B cell (primary cell): ENCODE measurements at regions not wholly inside any gene's neighbourhood (a gene's known extent, or its start where the extent isn't known, plus 50 kb on each side); places are given as distances from the start of the nearest gene placed in this dataset.

Source experiments
- ATAC-seq: fragments of 200-7000 bp; cut with Tn5 transposase; one replicate; pipeline ENCODE4 v1.10.0; 2021; ENCODE audit warnings: low read depth, mild to moderate bottlenecking, moderate number of reproducible peaks, moderate library complexity
- CTCF ChIA-PET: fragments of 350-600 bp; sonication (Branson Sonifier 250); formaldehyde crosslinking; loops from one replicate; lab custom pipeline; 2021; ENCODE audit warnings: antibody characterized with exemption, inconsistent platforms; lab: Charles Lee
- POLR2A ChIA-PET: fragments of 350-600 bp; sonication (Branson Sonifier 250); formaldehyde crosslinking; loops from one replicate; lab custom pipeline; 2021; ENCODE audit warnings: antibody characterized with exemption; lab: Charles Lee
- DNase-seq: peaks from one replicate; pipeline ENCODE4 v3.0.0; 2013
- H2AFZ ChIP-seq: 2 replicates; pipeline ENCODE4 v1.6.1; 2012; ENCODE audit warnings: mild to moderate bottlenecking, low read depth, low read length; ENCODE audit not compliant: insufficient read depth, poor library complexity, severe bottlenecking
- H3K27ac ChIP-seq, 2 donors: 1 replicate in 1 of 2; 2 replicates in 1 of 2; pipeline ENCODE4 v1.5.1; 2012 to 2013; ENCODE audit warnings: low read length in 2 of 2, mild to moderate bottlenecking in 2 of 2, moderate library complexity in 1 of 2
- H3K27me3 ChIP-seq, 4 experiments: fragments of 200-600 bp in 1 of 4; sonication (generic) in 1 of 4; replicated peaks in 1 of 4; 1 replicate in 2 of 4; 2 replicates in 2 of 4; pipeline versions ENCODE4 v1.6.1 to v1.7.0; 2013 to 2016; ENCODE audit warnings: low read length in 3 of 4, mild to moderate bottlenecking in 2 of 4, mixed read lengths in 1 of 4, moderate library complexity in 1 of 4; ENCODE audit not compliant: insufficient read depth in 4 of 4, control insufficient read depth in 3 of 4; ENCODE audit errors: control extremely low read depth in 1 of 4
- H3K36me3 ChIP-seq, 2 experiments: replicated peaks in 1 of 2; 1 replicate in 1 of 2; 2 replicates in 1 of 2; pipeline versions ENCODE4 v1.6.1 to v1.7.1; 2013; ENCODE audit warnings: low read length in 1 of 2; ENCODE audit not compliant: insufficient read depth in 2 of 2, control insufficient read depth in 1 of 2; ENCODE audit errors: control extremely low read depth in 1 of 2, extremely low read depth in 1 of 2
- H3K4me1 ChIP-seq, 2 donors: fragments of 200-600 bp in 1 of 2; sonication (generic) in 1 of 2; 1 replicate in 1 of 2; 2 replicates in 1 of 2; pipeline versions ENCODE4 v1.5.1 to v1.6.1; 2013 to 2017; ENCODE audit warnings: low read length in 2 of 2; ENCODE audit not compliant: control insufficient read depth in 2 of 2, insufficient read depth in 2 of 2
- H3K4me2 ChIP-seq: replicated peaks from 2 replicates; pipeline ENCODE3; 2012; ENCODE audit warnings: mild to moderate bottlenecking, low read depth, low read length; ENCODE audit not compliant: poor library complexity, severe bottlenecking
- H3K4me3 ChIP-seq, 5 experiments: fragments of 200-600 bp in 1 of 5; sonication (generic) in 1 of 5; 1 replicate in 3 of 5; 2 replicates in 2 of 5; pipeline versions ENCODE4 v1.5.1 to v1.7.0; 2011 to 2016; ENCODE audit warnings: low read length in 4 of 5, mild to moderate bottlenecking in 4 of 5, low read depth in 2 of 5, control low read depth in 1 of 5, moderate library complexity in 1 of 5; ENCODE audit not compliant: insufficient read depth in 1 of 5; ENCODE audit errors: control extremely low read depth in 1 of 5, extremely low read depth in 1 of 5
- H3K79me2 ChIP-seq: fragments of 200-600 bp; sonication (generic); one replicate; pipeline ENCODE4 v1.6.0; 2016; ENCODE audit warnings: low read length; ENCODE audit not compliant: control insufficient read depth, insufficient read depth
- H3K9ac ChIP-seq: fragments of 200-600 bp; sonication (generic); 2 replicates; pipeline ENCODE4 v1.6.1; 2017; ENCODE audit warnings: mild to moderate bottlenecking, low read length, moderate library complexity
- H3K9me3 ChIP-seq, 3 donors: one replicate each; pipeline versions ENCODE4 v1.6.1 to v1.7.1; 2013; ENCODE audit warnings: low read length in 2 of 3; ENCODE audit not compliant: control insufficient read depth in 2 of 3, insufficient read depth in 1 of 3; ENCODE audit errors: control extremely low read depth in 1 of 3
- H4K20me1 ChIP-seq: 2 replicates; pipeline ENCODE4 v1.6.0; 2012; ENCODE audit warnings: mild to moderate bottlenecking, low read length; ENCODE audit not compliant: insufficient read depth, control insufficient read depth, poor library complexity, severe bottlenecking
- H3K27ac Mint-ChIP-seq: one replicate; pipeline ENCODE4 v1.8.0; 2021; ENCODE audit warnings: mixed read lengths
- H3K27me3 Mint-ChIP-seq: one replicate; pipeline ENCODE4 v1.8.0; 2021; ENCODE audit warnings: mixed read lengths
- H3K4me1 Mint-ChIP-seq: one replicate; pipeline ENCODE4 v1.8.0; 2021; ENCODE audit warnings: mixed read lengths
- H3K4me3 Mint-ChIP-seq: one replicate; pipeline ENCODE4 v1.8.0; 2021; ENCODE audit warnings: mixed read lengths
- H3K9me3 Mint-ChIP-seq: one replicate; pipeline ENCODE4 v1.8.0; 2022; ENCODE audit warnings: mixed read lengths; ENCODE audit not compliant: insufficient read depth
- EZH2 ChIP-seq: IDR thresholded peaks from 2 replicates; pipeline ENCODE4 v1.6.1; 2012; ENCODE audit warnings: borderline replicate concordance, low read depth, mild to moderate bottlenecking, moderate library complexity, low read length; ENCODE audit not compliant: insufficient read depth, poor library complexity, severe bottlenecking
- WGBS: methylation state at CpG from one replicate; pipeline ENCODE4 v1.1.5; 2013; ENCODE audit warnings: missing lambda C conversion rate; ENCODE audit not compliant: insufficient coverage; 5-methylcytosine and 5-hydroxymethylcytosine counted together
- intact Hi-C: fragments of 100-400 bp; cut with micrococcal nuclease; formaldehyde crosslinking; loops from one replicate; pipeline ENCODE4 v1.10.0; 2022
- TF ChIP-seq, protein P1 (sequence below): fragments of 200-600 bp; IDR thresholded peaks from one replicate; pipeline ENCODE4 v1.8.0; 2022; ENCODE audit warnings: antibody characterized with exemption, mild to moderate bottlenecking

DNA sequence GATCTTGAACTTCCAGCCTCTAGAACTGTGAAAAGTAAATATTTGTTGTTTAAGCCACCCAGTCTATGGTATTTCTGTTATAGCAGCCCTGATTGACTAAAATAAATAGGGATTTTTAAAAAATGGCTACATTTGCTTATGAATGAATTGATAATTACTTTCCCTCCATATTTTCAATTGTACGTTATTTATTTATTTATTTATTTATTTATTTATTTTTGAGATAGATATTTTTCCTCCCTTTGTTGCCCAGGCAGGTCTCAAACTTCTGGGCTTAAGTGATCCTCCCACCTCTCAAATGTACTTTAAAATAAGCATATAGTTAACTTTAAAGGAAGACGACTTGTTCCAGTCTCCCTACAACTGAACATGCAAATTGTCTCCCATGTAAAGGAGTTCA lies 76.0 kb upstream of the HMGA2 start:
- Histone ChIP-seq H3K4me1 (no peaks in the 10 kb centered on the region), H3K4me2 (no peak overlapping the region), H3K9ac (no peak overlapping the region), H2AFZ (no peak overlapping the region), H3K9me3 (peaks cover 0 to 3% (median 0%) of the 10 kb centered on the region in 3 donors), H4K20me1 (no peaks in the 10 kb centered on the region), H3K36me3 (no peaks in the 10 kb centered on the region), H3K79me2 (no peaks in the 10 kb centered on the region), H3K27ac (no peak overlapping the region), H3K27me3 (peaks cover 0 to 4% (median 1%) of the 10 kb centered on the region in 4 experiments), H3K4me3 (no peak overlapping the region)
- intact Hi-C loops = no loop called here
- DNase-seq (no peak), ATAC-seq (no peak)
- Mint-ChIP-seq H3K4me3 (no peak overlapping the region), H3K27ac (no peak overlapping the region), H3K4me1 (no peaks in the 10 kb centered on the region), H3K27me3 (peaks cover 33% of the 10 kb centered on the region), H3K9me3 (no peaks in the 10 kb centered on the region)
- 100% methylated on average over 1 of the region's 2 CpGs for WGBS
- no peak for TF ChIP-seq EZH2
- TF ChIP-seq, protein P1, sequence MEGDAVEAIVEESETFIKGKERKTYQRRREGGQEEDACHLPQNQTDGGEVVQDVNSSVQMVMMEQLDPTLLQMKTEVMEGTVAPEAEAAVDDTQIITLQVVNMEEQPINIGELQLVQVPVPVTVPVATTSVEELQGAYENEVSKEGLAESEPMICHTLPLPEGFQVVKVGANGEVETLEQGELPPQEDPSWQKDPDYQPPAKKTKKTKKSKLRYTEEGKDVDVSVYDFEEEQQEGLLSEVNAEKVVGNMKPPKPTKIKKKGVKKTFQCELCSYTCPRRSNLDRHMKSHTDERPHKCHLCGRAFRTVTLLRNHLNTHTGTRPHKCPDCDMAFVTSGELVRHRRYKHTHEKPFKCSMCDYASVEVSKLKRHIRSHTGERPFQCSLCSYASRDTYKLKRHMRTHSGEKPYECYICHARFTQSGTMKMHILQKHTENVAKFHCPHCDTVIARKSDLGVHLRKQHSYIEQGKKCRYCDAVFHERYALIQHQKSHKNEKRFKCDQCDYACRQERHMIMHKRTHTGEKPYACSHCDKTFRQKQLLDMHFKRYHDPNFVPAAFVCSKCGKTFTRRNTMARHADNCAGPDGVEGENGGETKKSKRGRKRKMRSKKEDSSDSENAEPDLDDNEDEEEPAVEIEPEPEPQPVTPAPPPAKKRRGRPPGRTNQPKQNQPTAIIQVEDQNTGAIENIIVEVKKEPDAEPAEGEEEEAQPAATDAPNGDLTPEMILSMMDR = no peak
- ChIA-PET POLR2A (no interaction called here), CTCF (no interaction called here)

- H3K4me2 ChIP-seq = no peak overlapping the region
- intact Hi-C loops = no loop called here
- H3K27ac Mint-ChIP-seq = no peak overlapping the region
- no peak overlapping the region for H2AFZ ChIP-seq
- ATAC-seq (no peak), DNase-seq (no peak)
- no peak overlapping the region for H3K4me3 ChIP-seq
- CTCF ChIA-PET = no interaction called here
- H3K79me2 ChIP-seq = no peaks in the 10 kb centered on the region
- POLR2A ChIA-PET = no interaction called here
- no peak for TF ChIP-seq EZH2
- TF ChIP-seq, protein P1 = no peak
- no peaks in the 10 kb centered on the region for H3K36me3 ChIP-seq
- H3K9me3 ChIP-seq = no peaks in the 10 kb centered on the region
- H3K9ac ChIP-seq = no peak overlapping the region
- H3K9me3 Mint-ChIP-seq = no peaks in the 10 kb centered on the region
- peaks cover 0 to 4% (median 0%) of the 10 kb centered on the region in 4 experiments for H3K27me3 ChIP-seq
- H3K4me3 Mint-ChIP-seq = no peak overlapping the region
- H3K4me1 ChIP-seq = no peaks in the 10 kb centered on the region
- no peak overlapping the region for H3K27ac ChIP-seq
- no peaks in the 10 kb centered on the region for H4K20me1 ChIP-seq
- no CpG with 5 or more reads among the region's 2 CpGs for WGBS
- H3K4me1 Mint-ChIP-seq = no peaks in the 10 kb centered on the region
- H3K27me3 Mint-ChIP-seq = peaks cover 27% of the 10 kb centered on the region
These were observed 70.0 kb upstream of the HMGA2 start for GRCh38 chr12:65754290-65754689.
